ENCODE measurements at regions not wholly inside any gene's neighbourhood (a gene's known extent, or its start where the extent isn't known, plus 50 kb on each side); places are given as distances from the start of the nearest gene placed in this dataset.

GRCh38 chr11:23973244-23973643 is 523.6 kb upstream of the LUZP2 start:
- Histone ChIP-seq H3K27me3 (replicated peaks; ENCODE audit: insufficient read depth, low read depth, low read length, poor library complexity) (no peaks in the 10 kb centered on the region), H3K36me3 (ENCODE audit: insufficient read depth, low read length, poor library complexity, severe bottlenecking) (no peaks in the 10 kb centered on the region), H3K4me3 (ENCODE audit: low read depth, low read length, poor library complexity, severe bottlenecking) (no peak overlapping the region), H3K27ac (ENCODE audit: low read depth, low read length, poor library complexity, severe bottlenecking) (no peak overlapping the region), H3K9me3 (ENCODE audit: low read depth, low read length, poor library complexity, severe bottlenecking) (no peaks in the 10 kb centered on the region), H3K4me1 (ENCODE audit: insufficient read depth, low read length, poor library complexity, severe bottlenecking) (no peaks in the 10 kb centered on the region)
- TF ChIP-seq, protein P1, sequence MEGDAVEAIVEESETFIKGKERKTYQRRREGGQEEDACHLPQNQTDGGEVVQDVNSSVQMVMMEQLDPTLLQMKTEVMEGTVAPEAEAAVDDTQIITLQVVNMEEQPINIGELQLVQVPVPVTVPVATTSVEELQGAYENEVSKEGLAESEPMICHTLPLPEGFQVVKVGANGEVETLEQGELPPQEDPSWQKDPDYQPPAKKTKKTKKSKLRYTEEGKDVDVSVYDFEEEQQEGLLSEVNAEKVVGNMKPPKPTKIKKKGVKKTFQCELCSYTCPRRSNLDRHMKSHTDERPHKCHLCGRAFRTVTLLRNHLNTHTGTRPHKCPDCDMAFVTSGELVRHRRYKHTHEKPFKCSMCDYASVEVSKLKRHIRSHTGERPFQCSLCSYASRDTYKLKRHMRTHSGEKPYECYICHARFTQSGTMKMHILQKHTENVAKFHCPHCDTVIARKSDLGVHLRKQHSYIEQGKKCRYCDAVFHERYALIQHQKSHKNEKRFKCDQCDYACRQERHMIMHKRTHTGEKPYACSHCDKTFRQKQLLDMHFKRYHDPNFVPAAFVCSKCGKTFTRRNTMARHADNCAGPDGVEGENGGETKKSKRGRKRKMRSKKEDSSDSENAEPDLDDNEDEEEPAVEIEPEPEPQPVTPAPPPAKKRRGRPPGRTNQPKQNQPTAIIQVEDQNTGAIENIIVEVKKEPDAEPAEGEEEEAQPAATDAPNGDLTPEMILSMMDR (conservative IDR thresholded peaks at IDR 0.05; ENCODE audit: low read depth, low read length), result no peak
- no peak for TF ChIP-seq EZH2 (IDR thresholded peaks at IDR 0.05; ENCODE audit: borderline replicate concordance, low read depth, low read length, poor library complexity, severe bottlenecking)
- intact Hi-C loops (cut with micrococcal nuclease; ENCODE audit: unreplicated experiment), result no loop called here
- no peak for DNase-seq (ENCODE audit: low spot score)
- CTCF ChIA-PET, result no interaction called here
- no TSS peak for BruUV-seq (replicated peaks)
- POLR2A ChIA-PET (ENCODE audit: low non-redundant PET), result no interaction called here

DNA sequence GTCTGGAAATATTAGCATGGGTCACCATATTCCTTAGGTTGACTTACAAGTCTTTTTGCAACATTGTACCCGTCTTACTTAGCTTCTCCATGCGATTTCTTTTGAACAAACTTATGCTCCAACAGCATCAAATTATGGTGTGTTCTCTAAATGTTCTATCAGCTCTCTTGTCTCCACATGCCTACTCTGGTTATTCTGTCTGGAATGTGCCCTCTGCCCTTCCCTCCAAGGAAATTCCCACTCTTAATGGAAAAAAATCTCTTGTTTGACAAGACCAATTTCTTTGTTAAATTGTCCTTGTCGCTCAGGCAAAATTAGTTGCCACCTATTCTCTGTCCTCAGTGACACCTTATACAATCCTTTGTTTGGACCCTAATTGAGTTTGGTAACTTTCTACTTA is 522.8 kb upstream of the LUZP2 start:
- intact Hi-C loops (cut with micrococcal nuclease; ENCODE audit: unreplicated experiment), result no loop called here
- CTCF ChIA-PET, result no interaction called here
- Histone ChIP-seq H3K4me1 (ENCODE audit: insufficient read depth, low read length, poor library complexity, severe bottlenecking) (no peaks in the 10 kb centered on the region), H3K36me3 (ENCODE audit: insufficient read depth, low read length, poor library complexity, severe bottlenecking) (no peaks in the 10 kb centered on the region), H3K27ac (ENCODE audit: low read depth, low read length, poor library complexity, severe bottlenecking) (no peak overlapping the region), H3K9me3 (ENCODE audit: low read depth, low read length, poor library complexity, severe bottlenecking) (no peaks in the 10 kb centered on the region), H3K27me3 (replicated peaks; ENCODE audit: insufficient read depth, low read depth, low read length, poor library complexity) (no peaks in the 10 kb centered on the region), H3K4me3 (ENCODE audit: low read depth, low read length, poor library complexity, severe bottlenecking) (no peak overlapping the region)
- TF ChIP-seq, protein P1 (conservative IDR thresholded peaks at IDR 0.05; ENCODE audit: low read depth, low read length), result no peak
- TF ChIP-seq EZH2 (IDR thresholded peaks at IDR 0.05; ENCODE audit: borderline replicate concordance, low read depth, low read length, poor library complexity, severe bottlenecking), result no peak
- DNase-seq (ENCODE audit: low spot score), result no peak
- BruUV-seq (replicated peaks), result no TSS peak
- POLR2A ChIA-PET (ENCODE audit: low non-redundant PET), result no interaction called here

DNA sequence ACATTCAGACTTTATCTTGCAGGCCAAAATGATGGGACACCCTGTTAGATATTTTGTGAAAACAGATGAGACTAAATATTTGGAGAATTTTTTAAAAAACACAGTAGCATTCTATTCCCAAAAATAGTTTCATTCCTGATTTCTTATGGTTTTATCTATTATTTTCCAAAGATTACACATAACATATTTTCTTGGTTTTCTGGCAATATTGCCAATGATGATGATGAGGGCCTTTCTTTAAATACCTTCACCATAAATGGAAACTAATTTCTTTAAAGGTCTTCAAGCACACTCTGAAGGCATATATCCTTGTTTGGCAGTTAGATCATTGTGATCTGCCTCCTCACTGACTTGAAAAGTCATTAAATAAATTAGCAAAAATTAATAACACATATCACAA is 522.3 kb upstream of the LUZP2 start:
- Histone ChIP-seq H3K27ac (ENCODE audit: low read depth, low read length, poor library complexity, severe bottlenecking) (no peak overlapping the region), H3K4me3 (ENCODE audit: low read depth, low read length, poor library complexity, severe bottlenecking) (no peak overlapping the region), H3K36me3 (ENCODE audit: insufficient read depth, low read length, poor library complexity, severe bottlenecking) (no peaks in the 10 kb centered on the region), H3K27me3 (replicated peaks; ENCODE audit: insufficient read depth, low read depth, low read length, poor library complexity) (no peaks in the 10 kb centered on the region), H3K9me3 (ENCODE audit: low read depth, low read length, poor library complexity, severe bottlenecking) (no peaks in the 10 kb centered on the region), H3K4me1 (ENCODE audit: insufficient read depth, low read length, poor library complexity, severe bottlenecking) (no peaks in the 10 kb centered on the region)
- no peak for DNase-seq (ENCODE audit: low spot score)
- intact Hi-C loops (cut with micrococcal nuclease; ENCODE audit: unreplicated experiment), result no loop called here
- no TSS peak for BruUV-seq (replicated peaks)
- CTCF ChIA-PET, result no interaction called here
- TF ChIP-seq EZH2 (IDR thresholded peaks at IDR 0.05; ENCODE audit: borderline replicate concordance, low read depth, low read length, poor library complexity, severe bottlenecking), result no peak
- TF ChIP-seq, protein P1 (conservative IDR thresholded peaks at IDR 0.05; ENCODE audit: low read depth, low read length), result no peak
- POLR2A ChIA-PET (ENCODE audit: low non-redundant PET), result no interaction called here
